ENCODE measurements at regions not wholly inside any gene's neighbourhood (a gene's known extent, or its start where the extent isn't known, plus 50 kb on each side); places are given as distances from the start of the nearest gene placed in this dataset.

DNA sequence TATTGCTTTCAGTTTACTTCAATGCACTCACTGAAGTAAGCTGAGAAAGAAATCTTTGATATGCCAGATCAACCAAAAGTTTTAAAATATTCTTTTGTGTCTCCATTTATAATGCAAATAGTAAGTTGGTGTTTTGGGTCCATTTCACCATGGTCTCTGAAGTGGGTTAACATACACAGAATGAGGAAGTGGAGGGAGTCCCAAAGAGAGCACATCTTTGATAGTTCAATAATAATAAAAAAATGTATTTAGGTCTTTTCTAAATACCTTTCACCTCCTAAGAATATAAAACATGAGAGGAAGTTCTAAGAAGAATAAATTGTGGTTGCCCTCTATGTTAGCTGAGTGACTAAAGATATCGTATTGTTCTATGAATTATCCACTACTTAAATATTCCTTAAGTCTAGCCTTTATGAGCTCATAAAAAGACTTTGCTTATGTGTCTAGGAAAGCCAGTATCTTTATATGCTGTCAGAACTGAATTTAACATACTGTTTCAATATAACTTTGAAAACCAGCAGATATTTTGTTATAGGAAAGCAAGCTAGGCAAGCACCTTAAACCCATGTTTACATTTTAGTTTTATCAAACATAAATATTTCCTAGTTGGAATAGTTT is 148.7 kb upstream of the ZEB2 start:
- no peak overlapping the region for H3K27ac Mint-ChIP-seq (ENCODE audit: unreplicated experiment)
- no peaks in the 10 kb centered on the region for H3K79me2 ChIP-seq (ENCODE audit: insufficient read depth, low read length)
- no peak overlapping the region for H3K4me3 Mint-ChIP-seq (ENCODE audit: unreplicated experiment)
- no peaks in the 10 kb centered on the region for H3K4me1 ChIP-seq (ENCODE audit: insufficient read depth, low read length)
- H3K4me3 ChIP-seq (ENCODE audit: insufficient read depth, low read depth, low read length), result no peak overlapping the region
- DNase-seq (ENCODE audit: low read depth), result no peak
- H3K27me3 Mint-ChIP-seq (ENCODE audit: low read depth, unreplicated experiment), result no peaks in the 10 kb centered on the region
- H3K4me2 ChIP-seq (ENCODE audit: low read length), result no peak overlapping the region
- H3K4me1 Mint-ChIP-seq (ENCODE audit: low read depth, unreplicated experiment), result no peaks in the 10 kb centered on the region
- no peak overlapping the region for H3K27ac ChIP-seq (ENCODE audit: low read depth, low read length)
- no peak overlapping the region for H2AFZ ChIP-seq (ENCODE audit: low read depth, low read length)
- TF ChIP-seq EZH2 (IDR thresholded peaks at IDR 0.05; ENCODE audit: insufficient read depth, low read length), result no peak
- no peak for TF ChIP-seq CTCF (IDR thresholded peaks at IDR 0.05; ENCODE audit: insufficient read depth, low read depth, low read length)
- no peaks in the 10 kb centered on the region for H3K27me3 ChIP-seq (ENCODE audit: insufficient read depth, low read length)
- H3K36me3 Mint-ChIP-seq (ENCODE audit: low read depth, unreplicated experiment), result no peaks in the 10 kb centered on the region
- H3K36me3 ChIP-seq (ENCODE audit: insufficient read depth, low read length), result no peaks in the 10 kb centered on the region
- H4K20me1 ChIP-seq (ENCODE audit: insufficient read depth, low read length), result no peaks in the 10 kb centered on the region
- no peak for FAIRE-seq
- H3K9me3 ChIP-seq (ENCODE audit: insufficient read depth, low read depth, low read length), result no peaks in the 10 kb centered on the region
- no peaks in the 10 kb centered on the region for H3K9me3 Mint-ChIP-seq (ENCODE audit: unreplicated experiment)
- no peak overlapping the region for H3K9ac ChIP-seq (ENCODE audit: low read length)

- no peaks in the 10 kb centered on the region for H3K36me3 Mint-ChIP-seq (ENCODE audit: low read depth, unreplicated experiment)
- no peak overlapping the region for H3K27ac ChIP-seq (ENCODE audit: low read depth, low read length)
- no peaks in the 10 kb centered on the region for H3K27me3 ChIP-seq (ENCODE audit: insufficient read depth, low read length)
- H3K4me1 Mint-ChIP-seq (ENCODE audit: low read depth, unreplicated experiment), result no peaks in the 10 kb centered on the region
- H3K36me3 ChIP-seq (ENCODE audit: insufficient read depth, low read length), result no peaks in the 10 kb centered on the region
- H3K9ac ChIP-seq (ENCODE audit: low read length), result no peak overlapping the region
- H3K9me3 Mint-ChIP-seq (ENCODE audit: unreplicated experiment), result no peaks in the 10 kb centered on the region
- no peak overlapping the region for H3K27ac Mint-ChIP-seq (ENCODE audit: unreplicated experiment)
- no peaks in the 10 kb centered on the region for H3K4me1 ChIP-seq (ENCODE audit: insufficient read depth, low read length)
- H3K27me3 Mint-ChIP-seq (ENCODE audit: low read depth, unreplicated experiment), result no peaks in the 10 kb centered on the region
- H3K4me2 ChIP-seq (ENCODE audit: low read length), result no peak overlapping the region
- no peaks in the 10 kb centered on the region for H3K79me2 ChIP-seq (ENCODE audit: insufficient read depth, low read length)
- H3K4me3 Mint-ChIP-seq (ENCODE audit: unreplicated experiment), result no peak overlapping the region
- no peak for TF ChIP-seq CTCF (IDR thresholded peaks at IDR 0.05; ENCODE audit: insufficient read depth, low read depth, low read length)
- TF ChIP-seq EZH2 (IDR thresholded peaks at IDR 0.05; ENCODE audit: insufficient read depth, low read length), result no peak
- no peaks in the 10 kb centered on the region for H3K9me3 ChIP-seq (ENCODE audit: insufficient read depth, low read depth, low read length)
- H2AFZ ChIP-seq (ENCODE audit: low read depth, low read length), result no peak overlapping the region
- H4K20me1 ChIP-seq (ENCODE audit: insufficient read depth, low read length), result no peaks in the 10 kb centered on the region
- FAIRE-seq (no peak), DNase-seq (ENCODE audit: low read depth) (no peak)
- H3K4me3 ChIP-seq (ENCODE audit: insufficient read depth, low read depth, low read length), result no peak overlapping the region
These were observed 146.1 kb upstream of the ZEB2 start for GRCh38 chr2:144666032-144666431.

GRCh38 chr2:144663207-144663606 is 143.3 kb upstream of the ZEB2 start:
- no peak for FAIRE-seq
- Histone ChIP-seq H3K4me2 (ENCODE audit: low read length) (no peak overlapping the region), H3K4me1 (ENCODE audit: insufficient read depth, low read length) (peaks cover 12% of the 10 kb centered on the region), H3K27me3 (ENCODE audit: insufficient read depth, low read length) (no peaks in the 10 kb centered on the region), H2AFZ (ENCODE audit: low read depth, low read length) (no peak overlapping the region), H3K27ac (ENCODE audit: low read depth, low read length) (no peak overlapping the region), H4K20me1 (ENCODE audit: insufficient read depth, low read length) (no peaks in the 10 kb centered on the region), H3K9me3 (ENCODE audit: insufficient read depth, low read depth, low read length) (no peaks in the 10 kb centered on the region), H3K36me3 (ENCODE audit: insufficient read depth, low read length) (no peaks in the 10 kb centered on the region), H3K79me2 (ENCODE audit: insufficient read depth, low read length) (no peaks in the 10 kb centered on the region), H3K9ac (ENCODE audit: low read length) (no peak overlapping the region), H3K4me3 (ENCODE audit: insufficient read depth, low read depth, low read length) (no peak overlapping the region)
- H3K27ac Mint-ChIP-seq (ENCODE audit: unreplicated experiment), result no peak overlapping the region
- H3K4me1 Mint-ChIP-seq (ENCODE audit: low read depth, unreplicated experiment), result no peaks in the 10 kb centered on the region
- no peak for TF ChIP-seq CTCF (IDR thresholded peaks at IDR 0.05; ENCODE audit: insufficient read depth, low read depth, low read length)
- TF ChIP-seq EZH2 (IDR thresholded peaks at IDR 0.05; ENCODE audit: insufficient read depth, low read length), result no peak
- no peak overlapping the region for H3K4me3 Mint-ChIP-seq (ENCODE audit: unreplicated experiment)
- H3K36me3 Mint-ChIP-seq (ENCODE audit: low read depth, unreplicated experiment), result no peaks in the 10 kb centered on the region
- no peaks in the 10 kb centered on the region for H3K27me3 Mint-ChIP-seq (ENCODE audit: low read depth, unreplicated experiment)
- H3K9me3 Mint-ChIP-seq (ENCODE audit: unreplicated experiment), result no peaks in the 10 kb centered on the region
- DNase-seq (ENCODE audit: low read depth), result no peak

Data from astrocyte (in vitro differentiated cells and primary cell).